ENCODE measurements at regions not wholly inside any gene's neighbourhood (a gene's known extent, or its start where the extent isn't known, plus 50 kb on each side); places are given as distances from the start of the nearest gene placed in this dataset.

DNA sequence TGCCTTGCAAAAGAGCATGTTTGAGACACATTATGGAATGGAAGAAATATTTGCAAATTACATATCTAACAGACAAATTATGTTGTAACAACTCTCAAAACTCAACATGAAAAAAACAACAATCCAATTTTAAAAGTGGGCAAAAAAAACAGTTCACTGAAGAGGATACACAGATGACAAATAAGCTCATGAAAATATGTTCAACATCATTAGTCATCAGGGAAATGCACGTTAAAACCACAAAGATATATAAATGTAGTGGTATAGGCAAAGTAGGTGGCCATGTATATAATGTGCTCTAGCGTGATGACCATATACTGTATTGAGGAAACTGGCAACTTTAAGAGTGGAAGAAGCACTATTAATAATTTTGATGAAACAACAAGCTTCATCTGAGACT is 220.1 kb downstream of the IRS1 start:
- ATAC-seq, result no peak
- intact Hi-C loops (cut with micrococcal nuclease), result no loop called here
- no peak for DNase-seq
- TF ChIP-seq, protein P1, sequence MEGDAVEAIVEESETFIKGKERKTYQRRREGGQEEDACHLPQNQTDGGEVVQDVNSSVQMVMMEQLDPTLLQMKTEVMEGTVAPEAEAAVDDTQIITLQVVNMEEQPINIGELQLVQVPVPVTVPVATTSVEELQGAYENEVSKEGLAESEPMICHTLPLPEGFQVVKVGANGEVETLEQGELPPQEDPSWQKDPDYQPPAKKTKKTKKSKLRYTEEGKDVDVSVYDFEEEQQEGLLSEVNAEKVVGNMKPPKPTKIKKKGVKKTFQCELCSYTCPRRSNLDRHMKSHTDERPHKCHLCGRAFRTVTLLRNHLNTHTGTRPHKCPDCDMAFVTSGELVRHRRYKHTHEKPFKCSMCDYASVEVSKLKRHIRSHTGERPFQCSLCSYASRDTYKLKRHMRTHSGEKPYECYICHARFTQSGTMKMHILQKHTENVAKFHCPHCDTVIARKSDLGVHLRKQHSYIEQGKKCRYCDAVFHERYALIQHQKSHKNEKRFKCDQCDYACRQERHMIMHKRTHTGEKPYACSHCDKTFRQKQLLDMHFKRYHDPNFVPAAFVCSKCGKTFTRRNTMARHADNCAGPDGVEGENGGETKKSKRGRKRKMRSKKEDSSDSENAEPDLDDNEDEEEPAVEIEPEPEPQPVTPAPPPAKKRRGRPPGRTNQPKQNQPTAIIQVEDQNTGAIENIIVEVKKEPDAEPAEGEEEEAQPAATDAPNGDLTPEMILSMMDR (IDR thresholded peaks at IDR 0.05), result no peak
- no peak overlapping the region for H3K27ac Mint-ChIP-seq
- H3K27me3 Mint-ChIP-seq, result peaks cover 27% of the 10 kb centered on the region
- POLR2A ChIA-PET, result no interaction called here
- CTCF ChIA-PET, result no interaction called here
- H3K9me3 Mint-ChIP-seq, result no peaks in the 10 kb centered on the region
- H3K4me1 Mint-ChIP-seq (ENCODE audit: low read depth), result no peaks in the 10 kb centered on the region
- H3K36me3 Mint-ChIP-seq (ENCODE audit: low read depth), result no peaks in the 10 kb centered on the region
- no peak overlapping the region for H3K4me3 Mint-ChIP-seq

DNA sequence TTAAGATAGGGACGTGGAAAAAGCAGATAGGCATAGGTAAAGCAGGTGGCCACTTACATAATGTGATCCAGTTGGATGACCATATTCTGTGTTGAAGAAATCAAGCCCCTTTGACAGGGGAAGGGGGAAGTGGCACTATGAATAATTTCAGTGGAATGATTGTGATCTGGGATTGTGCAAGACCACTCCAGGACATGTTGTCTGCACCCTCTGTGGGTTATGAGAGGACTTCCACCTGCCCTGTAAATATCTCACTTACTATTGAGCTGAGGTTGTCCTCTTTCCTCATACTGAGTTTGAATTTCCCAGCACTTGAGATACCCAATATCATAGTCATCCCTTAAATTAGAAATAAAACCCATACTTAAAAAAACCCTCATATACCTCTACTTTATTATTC is 220.7 kb downstream of the IRS1 start:
- no peaks in the 10 kb centered on the region for H3K9me3 Mint-ChIP-seq
- H3K4me1 Mint-ChIP-seq (ENCODE audit: low read depth), result no peaks in the 10 kb centered on the region
- H3K27me3 Mint-ChIP-seq, result peaks cover 27% of the 10 kb centered on the region
- intact Hi-C loops (cut with micrococcal nuclease), result no loop called here
- CTCF ChIA-PET, result no interaction called here
- ATAC-seq, result no peak
- no peaks in the 10 kb centered on the region for H3K36me3 Mint-ChIP-seq (ENCODE audit: low read depth)
- POLR2A ChIA-PET, result no interaction called here
- DNase-seq, result no peak
- H3K27ac Mint-ChIP-seq, result no peak overlapping the region
- no peak overlapping the region for H3K4me3 Mint-ChIP-seq
- TF ChIP-seq, protein P1 (IDR thresholded peaks at IDR 0.05), result no peak

DNA sequence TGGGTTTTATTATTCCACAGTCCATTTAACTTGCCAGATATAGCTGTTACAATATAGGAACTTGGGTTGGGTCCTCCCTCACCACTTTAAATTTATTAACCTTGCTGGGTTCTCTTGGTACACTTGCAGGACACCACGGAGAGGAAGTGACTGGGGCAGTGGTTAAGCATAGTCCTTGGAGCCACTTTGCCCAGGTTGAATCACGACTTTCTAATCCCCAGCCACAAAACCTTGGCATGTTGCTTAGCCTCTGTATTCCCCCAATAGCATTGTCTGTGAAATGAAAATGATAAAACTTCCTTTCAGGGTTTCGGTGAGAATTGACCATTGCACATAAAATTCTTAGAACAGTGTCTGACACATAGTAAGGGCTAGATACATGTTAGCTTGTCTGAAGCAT is 221.2 kb downstream of the IRS1 start:
- intact Hi-C loops (cut with micrococcal nuclease), result no loop called here
- Mint-ChIP-seq H3K27me3 (peaks cover 22% of the 10 kb centered on the region), H3K9me3 (no peaks in the 10 kb centered on the region), H3K27ac (no peak overlapping the region), H3K4me1 (ENCODE audit: low read depth) (no peaks in the 10 kb centered on the region), H3K4me3 (no peak overlapping the region), H3K36me3 (ENCODE audit: low read depth) (no peaks in the 10 kb centered on the region)
- ATAC-seq, result no peak
- TF ChIP-seq, protein P1 (IDR thresholded peaks at IDR 0.05), result no peak
- POLR2A ChIA-PET, result no interaction called here
- CTCF ChIA-PET, result no interaction called here
- no peak for DNase-seq

GRCh38 chr2:226575928-226576327 is 223.7 kb downstream of the IRS1 start:
- H3K27me3 Mint-ChIP-seq, result peaks cover 6% of the 10 kb centered on the region
- H3K27ac Mint-ChIP-seq, result no peak overlapping the region
- ATAC-seq (no peak), DNase-seq (no peak)
- H3K4me3 Mint-ChIP-seq, result no peak overlapping the region
- intact Hi-C loops (cut with micrococcal nuclease), result no loop called here
- H3K36me3 Mint-ChIP-seq (ENCODE audit: low read depth), result no peaks in the 10 kb centered on the region
- POLR2A ChIA-PET, result no interaction called here
- TF ChIP-seq, protein P1 (IDR thresholded peaks at IDR 0.05), result no peak
- H3K9me3 Mint-ChIP-seq, result no peaks in the 10 kb centered on the region
- H3K4me1 Mint-ChIP-seq (ENCODE audit: low read depth), result no peaks in the 10 kb centered on the region
- CTCF ChIA-PET, result no interaction called here

- ChIA-PET POLR2A (no interaction called here), CTCF (no interaction called here)
- intact Hi-C loops (cut with micrococcal nuclease), result no loop called here
- Mint-ChIP-seq H3K4me1 (ENCODE audit: low read depth) (no peaks in the 10 kb centered on the region), H3K27me3 (peaks cover 5% of the 10 kb centered on the region), H3K9me3 (no peaks in the 10 kb centered on the region), H3K27ac (no peak overlapping the region), H3K36me3 (ENCODE audit: low read depth) (no peaks in the 10 kb centered on the region), H3K4me3 (no peak overlapping the region)
- no peak for DNase-seq
- TF ChIP-seq, protein P1 (IDR thresholded peaks at IDR 0.05), result no peak
- ATAC-seq, result no peak
Measured at GRCh38 chr2:226573158-226573557, 226.5 kb downstream of the IRS1 start.
